ENCODE measurements at regions not wholly inside any gene's neighbourhood (a gene's known extent, or its start where the extent isn't known, plus 50 kb on each side); places are given as distances from the start of the nearest gene placed in this dataset.
A peak's percentile ranks its signal among the peaks of the same experiment; 100 is the strongest.

- peak overlapping the region in 1 of 2 experiments; percentile 36 for H3K4me3 ChIP-seq (ENCODE audit: insufficient read depth in 1 of 2, low read depth in 1 of 2, low read length in 2 of 2)
- no peak overlapping the region for H3K4me2 ChIP-seq (ENCODE audit: low read length, poor library complexity, severe bottlenecking)
- H3K27ac ChIP-seq (ENCODE audit: low read length, poor library complexity, severe bottlenecking), result no peak overlapping the region
- no peaks in the 10 kb centered on the region for H3K79me1 ChIP-seq (replicated peaks; ENCODE audit: low read length, poor library complexity, severe bottlenecking)
- H2AK5ac ChIP-seq (ENCODE audit: low read length, severe bottlenecking), result no peak overlapping the region
- H3K9me3 ChIP-seq (ENCODE audit: control insufficient read depth, low read length), result no peaks in the 10 kb centered on the region
- H3K4ac ChIP-seq (ENCODE audit: low read depth in 1 of 2, low read length in 2 of 2), result no peak overlapping the region
- DNase-seq, result no peak
- no peak overlapping the region for H2BK120ac ChIP-seq (ENCODE audit: low read depth, low read length)
- H2AFZ ChIP-seq (ENCODE audit: low read depth, low read length), result no peak overlapping the region
- no peak overlapping the region for H3K14ac ChIP-seq (ENCODE audit: low read length in 2 of 2)
- no peak overlapping the region for H2BK5ac ChIP-seq (ENCODE audit: low read depth, low read length, poor library complexity, severe bottlenecking)
- no peak overlapping the region for H2BK15ac ChIP-seq (ENCODE audit: low read depth, poor library complexity, severe bottlenecking)
- no peaks in the 10 kb centered on the region for H3K27me3 ChIP-seq (ENCODE audit: control insufficient read depth in 1 of 2, insufficient read depth in 1 of 2, low read length in 2 of 2)
- no peak overlapping the region for H3K18ac ChIP-seq (ENCODE audit: low read depth in 1 of 2, low read length in 2 of 2)
- 100% methylated on average over 2 of the region's 7 CpGs for WGBS
- H2BK12ac ChIP-seq (ENCODE audit: low read length in 2 of 2), result no peak overlapping the region
- peak overlapping the region; percentile 19 for H3K9ac ChIP-seq (ENCODE audit: low read length)
- no peak overlapping the region for H4K91ac ChIP-seq (ENCODE audit: low read length)
- no peaks in the 10 kb centered on the region for H3K4me1 ChIP-seq (ENCODE audit: control insufficient read depth, insufficient read depth, low read depth, low read length)
- H3K23ac ChIP-seq (ENCODE audit: low read length in 2 of 2), result no peak overlapping the region
- no peak overlapping the region for H4K8ac ChIP-seq (ENCODE audit: low read length)
- H3K36me3 ChIP-seq (ENCODE audit: control insufficient read depth in 1 of 2, insufficient read depth in 2 of 2, low read depth in 1 of 2, low read length in 2 of 2), result no peaks in the 10 kb centered on the region
Observed at GRCh38 chr11:80414181-80415165, 973.6 kb upstream of the TENM4 start.

GRCh38 chr11:80412604-80413003 is 971.8 kb upstream of the TENM4 start:
- H3K4me2 ChIP-seq (ENCODE audit: low read length, poor library complexity, severe bottlenecking), result no peak overlapping the region
- H3K27ac ChIP-seq (ENCODE audit: low read length, poor library complexity, severe bottlenecking), result no peak overlapping the region
- no peak overlapping the region for H3K4me3 ChIP-seq (ENCODE audit: insufficient read depth in 1 of 2, low read depth in 1 of 2, low read length in 2 of 2)
- no peak overlapping the region for H3K4ac ChIP-seq (ENCODE audit: low read depth in 1 of 2, low read length in 2 of 2)
- H2AK5ac ChIP-seq (ENCODE audit: low read length, severe bottlenecking), result no peak overlapping the region
- H2BK15ac ChIP-seq (ENCODE audit: low read depth, poor library complexity, severe bottlenecking), result no peak overlapping the region
- H2AFZ ChIP-seq (ENCODE audit: low read depth, low read length), result no peak overlapping the region
- H2BK12ac ChIP-seq (ENCODE audit: low read length in 2 of 2), result no peak overlapping the region
- H4K91ac ChIP-seq (ENCODE audit: low read length), result no peak overlapping the region
- DNase-seq, result no peak
- WGBS, result 34% methylated on average over 3 of the region's 5 CpGs
- no peak overlapping the region for H2BK5ac ChIP-seq (ENCODE audit: low read depth, low read length, poor library complexity, severe bottlenecking)
- no peaks in the 10 kb centered on the region for H3K9me3 ChIP-seq (ENCODE audit: control insufficient read depth, low read length)
- no peak overlapping the region for H4K8ac ChIP-seq (ENCODE audit: low read length)
- H2BK120ac ChIP-seq (ENCODE audit: low read depth, low read length), result no peak overlapping the region
- no peaks in the 10 kb centered on the region for H3K27me3 ChIP-seq (ENCODE audit: control insufficient read depth in 1 of 2, insufficient read depth in 1 of 2, low read length in 2 of 2)
- no peak overlapping the region for H3K18ac ChIP-seq (ENCODE audit: low read depth in 1 of 2, low read length in 2 of 2)
- no peaks in the 10 kb centered on the region for H3K79me1 ChIP-seq (replicated peaks; ENCODE audit: low read length, poor library complexity, severe bottlenecking)
- H3K9ac ChIP-seq (ENCODE audit: low read length), result no peak overlapping the region
- H3K23ac ChIP-seq (ENCODE audit: low read length in 2 of 2), result no peak overlapping the region
- no peaks in the 10 kb centered on the region for H3K4me1 ChIP-seq (ENCODE audit: control insufficient read depth, insufficient read depth, low read depth, low read length)
- no peaks in the 10 kb centered on the region for H3K36me3 ChIP-seq (ENCODE audit: control insufficient read depth in 1 of 2, insufficient read depth in 2 of 2, low read depth in 1 of 2, low read length in 2 of 2)
- no peak overlapping the region for H3K14ac ChIP-seq (ENCODE audit: low read length in 2 of 2)

- no peak overlapping the region for H4K8ac ChIP-seq (ENCODE audit: low read length)
- no CpG with 5 or more reads among the region's 3 CpGs for WGBS
- H2BK12ac ChIP-seq (ENCODE audit: low read length in 2 of 2), result no peak overlapping the region
- no peak overlapping the region for H3K4me3 ChIP-seq (ENCODE audit: insufficient read depth in 1 of 2, low read depth in 1 of 2, low read length in 2 of 2)
- no peak overlapping the region for H3K14ac ChIP-seq (ENCODE audit: low read length in 2 of 2)
- no peak overlapping the region for H3K27ac ChIP-seq (ENCODE audit: low read length, poor library complexity, severe bottlenecking)
- H2AK5ac ChIP-seq (ENCODE audit: low read length, severe bottlenecking), result no peak overlapping the region
- DNase-seq, result no peak
- H3K9ac ChIP-seq (ENCODE audit: low read length), result no peak overlapping the region
- H3K79me1 ChIP-seq (replicated peaks; ENCODE audit: low read length, poor library complexity, severe bottlenecking), result no peaks in the 10 kb centered on the region
- no peak overlapping the region for H3K18ac ChIP-seq (ENCODE audit: low read depth in 1 of 2, low read length in 2 of 2)
- no peaks in the 10 kb centered on the region for H3K9me3 ChIP-seq (ENCODE audit: control insufficient read depth, low read length)
- H3K4ac ChIP-seq (ENCODE audit: low read depth in 1 of 2, low read length in 2 of 2), result no peak overlapping the region
- H3K27me3 ChIP-seq (ENCODE audit: control insufficient read depth in 1 of 2, insufficient read depth in 1 of 2, low read length in 2 of 2), result no peaks in the 10 kb centered on the region
- no peak overlapping the region for H2BK120ac ChIP-seq (ENCODE audit: low read depth, low read length)
- H3K23ac ChIP-seq (ENCODE audit: low read length in 2 of 2), result no peak overlapping the region
- no peaks in the 10 kb centered on the region for H3K36me3 ChIP-seq (ENCODE audit: control insufficient read depth in 1 of 2, insufficient read depth in 2 of 2, low read depth in 1 of 2, low read length in 2 of 2)
- H2BK15ac ChIP-seq (ENCODE audit: low read depth, poor library complexity, severe bottlenecking), result no peak overlapping the region
- H3K4me1 ChIP-seq (ENCODE audit: control insufficient read depth, insufficient read depth, low read depth, low read length), result no peaks in the 10 kb centered on the region
- H2BK5ac ChIP-seq (ENCODE audit: low read depth, low read length, poor library complexity, severe bottlenecking), result no peak overlapping the region
- H4K91ac ChIP-seq (ENCODE audit: low read length), result no peak overlapping the region
- no peak overlapping the region for H3K4me2 ChIP-seq (ENCODE audit: low read length, poor library complexity, severe bottlenecking)
- H2AFZ ChIP-seq (ENCODE audit: low read depth, low read length), result no peak overlapping the region
Observed at GRCh38 chr11:80393210-80393609, 952.4 kb upstream of the TENM4 start.

- Histone ChIP-seq H3K9me3 (ENCODE audit: control insufficient read depth, low read length) (no peaks in the 10 kb centered on the region), H2AFZ (ENCODE audit: low read depth, low read length) (no peak overlapping the region), H3K4me3 (ENCODE audit: insufficient read depth in 1 of 2, low read depth in 1 of 2, low read length in 2 of 2) (no peak overlapping the region), H2BK12ac (ENCODE audit: low read length in 2 of 2) (no peak overlapping the region), H3K79me1 (replicated peaks; ENCODE audit: low read length, poor library complexity, severe bottlenecking) (no peaks in the 10 kb centered on the region), H4K91ac (ENCODE audit: low read length) (no peak overlapping the region), H2BK15ac (ENCODE audit: low read depth, poor library complexity, severe bottlenecking) (no peak overlapping the region), H3K4me1 (ENCODE audit: control insufficient read depth, insufficient read depth, low read depth, low read length) (no peaks in the 10 kb centered on the region), H3K4ac (ENCODE audit: low read depth in 1 of 2, low read length in 2 of 2) (no peak overlapping the region), H2AK5ac (ENCODE audit: low read length, severe bottlenecking) (no peak overlapping the region), H3K36me3 (ENCODE audit: control insufficient read depth in 1 of 2, insufficient read depth in 2 of 2, low read depth in 1 of 2, low read length in 2 of 2) (no peaks in the 10 kb centered on the region), H3K27me3 (ENCODE audit: control insufficient read depth in 1 of 2, insufficient read depth in 1 of 2, low read length in 2 of 2) (no peaks in the 10 kb centered on the region), H3K27ac (ENCODE audit: low read length, poor library complexity, severe bottlenecking) (no peak overlapping the region), H2BK120ac (ENCODE audit: low read depth, low read length) (no peak overlapping the region), H3K4me2 (ENCODE audit: low read length, poor library complexity, severe bottlenecking) (no peak overlapping the region), H3K9ac (ENCODE audit: low read length) (no peak overlapping the region), H3K23ac (ENCODE audit: low read length in 2 of 2) (no peak overlapping the region), H2BK5ac (ENCODE audit: low read depth, low read length, poor library complexity, severe bottlenecking) (no peak overlapping the region), H3K18ac (ENCODE audit: low read depth in 1 of 2, low read length in 2 of 2) (no peak overlapping the region), H3K14ac (ENCODE audit: low read length in 2 of 2) (no peak overlapping the region), H4K8ac (ENCODE audit: low read length) (no peak overlapping the region)
- no CpG with 5 or more reads among the region's 2 CpGs for WGBS
- no peak for DNase-seq
Observed at GRCh38 chr11:80390505-80390904, 949.7 kb upstream of the TENM4 start.
